Panc1 (cell line): ENCODE measurements at regions not wholly inside any gene's neighbourhood (a gene's known extent, or its start where the extent isn't known, plus 50 kb on each side); places are given as distances from the start of the nearest gene placed in this dataset.

Source experiments
- ATAC-seq: fragments of 200-7000 bp; cut with Tn5 transposase; 2 replicates; pipeline ENCODE4 v1.9.1; 2020; ENCODE audit warnings: mild to moderate bottlenecking, moderate library complexity
- BruUV-seq: library from RNA; stranded (reverse); fragments of 400-500 nt; replicated peaks from 2 replicates; lab custom pipeline; 2021; lab: Mats Ljungman, UMichigan
- CTCF ChIA-PET: fragments of 300-600 bp; sonication (Branson Sonifier 250); formaldehyde crosslinking; loops from one replicate; lab custom pipeline; 2022; ENCODE audit warnings: antibody characterized with exemption; lab: Charles Lee
- POLR2A ChIA-PET: fragments of 300-600 bp; sonication (Branson Sonifier 250); formaldehyde crosslinking; loops from one replicate; lab custom pipeline; 2022; ENCODE audit warnings: antibody characterized with exemption; lab: Charles Lee
- DNase-seq: peaks from one replicate; pipeline ENCODE4 v3.0.0-alpha.2; 2010; ENCODE audit warnings: low read depth, low spot score
- H3K27ac ChIP-seq: 2 replicates; pipeline ENCODE4 v1.5.1; 2011; ENCODE audit warnings: mild to moderate bottlenecking, low read length, inconsistent platforms
- H3K27me3 ChIP-seq: fragments of 200-500 bp; sonication (Bioruptor generic); 2 replicates; pipeline ENCODE4 v1.6.0; 2014; ENCODE audit warnings: low read length, inconsistent platforms; ENCODE audit not compliant: control insufficient read depth, insufficient read depth
- H3K36me3 ChIP-seq: fragments of 200-500 bp; sonication (Bioruptor generic); 2 replicates; pipeline ENCODE4 v1.5.1; 2014; ENCODE audit warnings: inconsistent platforms, mild to moderate bottlenecking, low read length, moderate library complexity; ENCODE audit not compliant: control insufficient read depth, insufficient read depth
- H3K4me1 ChIP-seq: 2 replicates; pipeline ENCODE4 v1.5.1; 2011; ENCODE audit warnings: inconsistent platforms, mild to moderate bottlenecking, low read length, moderate library complexity; ENCODE audit not compliant: control insufficient read depth, insufficient read depth
- H3K4me3 ChIP-seq, 2 experiments: 2 replicates each; pipeline ENCODE4 v1.5.1; 2011 to 2012; ENCODE audit warnings: low read depth in 2 of 2, low read length in 2 of 2, mild to moderate bottlenecking in 2 of 2, inconsistent platforms in 1 of 2, moderate library complexity in 1 of 2
- H3K9me3 ChIP-seq: fragments of 200-500 bp; sonication (Bioruptor generic); 2 replicates; pipeline ENCODE4 v1.5.1; 2014; ENCODE audit warnings: low read depth, mild to moderate bottlenecking, inconsistent platforms, low read length, moderate library complexity; ENCODE audit not compliant: control insufficient read depth, insufficient read depth
- POLR2AphosphoS5 ChIP-seq: IDR thresholded peaks from 2 replicates; pipeline ENCODE4 v1.6.1; 2012; ENCODE audit warnings: mild to moderate bottlenecking, low read depth, low read length, moderate library complexity
- REST ChIP-seq, 2 experiments: IDR thresholded peaks; 2 replicates each; pipeline ENCODE4 v1.6.1; 2011 to 2012; ENCODE audit warnings: low read depth in 2 of 2, control low read depth in 1 of 2, low read length in 1 of 2, mild to moderate bottlenecking in 1 of 2, moderate library complexity in 1 of 2; ENCODE audit not compliant: insufficient read depth in 1 of 2
- SIN3A ChIP-seq: IDR thresholded peaks from 2 replicates; pipeline ENCODE4 v1.6.1; 2012; ENCODE audit warnings: low read depth, mild to moderate bottlenecking, low read length, moderate library complexity, borderline replicate concordance; ENCODE audit not compliant: insufficient read depth
- TCF7L2 ChIP-seq: IDR thresholded peaks from 2 replicates; pipeline ENCODE4 v1.6.1; 2011; ENCODE audit warnings: mild to moderate bottlenecking, low read depth, low read length, inconsistent platforms
- in situ Hi-C: cut with HindIII; loops from 2 replicates; pipeline ENCODE4 v1.10.0; 2016; ENCODE audit warnings: low sequenced_read_pairs, low pct_unique_long_range_greater_than_20kb
- intact Hi-C: fragments of 100-400 bp; cut with micrococcal nuclease; formaldehyde crosslinking; loops from one replicate; pipeline ENCODE4 v1.10.0; 2022; ENCODE audit not compliant: unreplicated experiment
- TF ChIP-seq, protein P1 (sequence below): fragments of 450-650 bp; IDR thresholded peaks from 2 replicates; pipeline ENCODE4 v1.5.1; 2017; ENCODE audit warnings: mild to moderate bottlenecking

- intact Hi-C loops: no loop called here
- BruUV-seq: no TSS peak
- no peak overlapping the region for H3K4me3 ChIP-seq
- no peak for DNase-seq
- no peak for TF ChIP-seq TCF7L2
- TF ChIP-seq, protein P1, sequence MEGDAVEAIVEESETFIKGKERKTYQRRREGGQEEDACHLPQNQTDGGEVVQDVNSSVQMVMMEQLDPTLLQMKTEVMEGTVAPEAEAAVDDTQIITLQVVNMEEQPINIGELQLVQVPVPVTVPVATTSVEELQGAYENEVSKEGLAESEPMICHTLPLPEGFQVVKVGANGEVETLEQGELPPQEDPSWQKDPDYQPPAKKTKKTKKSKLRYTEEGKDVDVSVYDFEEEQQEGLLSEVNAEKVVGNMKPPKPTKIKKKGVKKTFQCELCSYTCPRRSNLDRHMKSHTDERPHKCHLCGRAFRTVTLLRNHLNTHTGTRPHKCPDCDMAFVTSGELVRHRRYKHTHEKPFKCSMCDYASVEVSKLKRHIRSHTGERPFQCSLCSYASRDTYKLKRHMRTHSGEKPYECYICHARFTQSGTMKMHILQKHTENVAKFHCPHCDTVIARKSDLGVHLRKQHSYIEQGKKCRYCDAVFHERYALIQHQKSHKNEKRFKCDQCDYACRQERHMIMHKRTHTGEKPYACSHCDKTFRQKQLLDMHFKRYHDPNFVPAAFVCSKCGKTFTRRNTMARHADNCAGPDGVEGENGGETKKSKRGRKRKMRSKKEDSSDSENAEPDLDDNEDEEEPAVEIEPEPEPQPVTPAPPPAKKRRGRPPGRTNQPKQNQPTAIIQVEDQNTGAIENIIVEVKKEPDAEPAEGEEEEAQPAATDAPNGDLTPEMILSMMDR: no peak
- TF ChIP-seq REST (IDR thresholded peaks at IDR 0.05; ENCODE audit: insufficient read depth in 1 of 2, low read depth in 2 of 2, low read length in 1 of 2): no peak
- TF ChIP-seq SIN3A: no peak
- no peak for TF ChIP-seq POLR2AphosphoS5
- in situ Hi-C loops: no loop called here
- ATAC-seq: no peak
- no peaks in the 10 kb centered on the region for H3K4me1 ChIP-seq
- CTCF ChIA-PET: no interaction called here
- POLR2A ChIA-PET: no interaction called here
- no peak overlapping the region for H3K27ac ChIP-seq
- no peaks in the 10 kb centered on the region for H3K27me3 ChIP-seq
- H3K36me3 ChIP-seq: no peaks in the 10 kb centered on the region
- no peaks in the 10 kb centered on the region for H3K9me3 ChIP-seq
These were observed 277.4 kb upstream of the LRRC7 start for GRCh38 chr1:69290291-69290690.

DNA sequence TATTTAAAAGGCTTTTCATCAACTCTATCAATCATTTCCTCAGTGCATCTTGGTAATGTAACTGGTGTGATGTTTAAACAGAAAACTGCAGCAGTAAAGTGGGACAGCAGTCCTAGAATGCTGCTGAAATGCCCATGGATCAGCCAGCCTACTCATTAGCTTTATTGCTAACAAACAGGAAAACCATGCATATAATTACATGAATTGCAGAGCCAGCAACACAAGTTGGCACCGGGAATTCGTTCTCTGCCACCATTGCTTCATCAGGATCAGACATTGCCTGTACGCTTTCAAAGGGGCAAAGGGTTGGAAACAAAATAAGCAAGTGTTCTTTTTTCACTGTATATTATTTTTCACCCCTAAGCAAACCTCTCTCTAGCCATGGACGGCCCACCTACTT, 276.2 kb upstream of the LRRC7 start:
- no peak overlapping the region for H3K4me3 ChIP-seq
- DNase-seq: no peak
- no peaks in the 10 kb centered on the region for H3K36me3 ChIP-seq
- BruUV-seq: no TSS peak
- no peak overlapping the region for H3K27ac ChIP-seq
- ChIA-PET CTCF (no interaction called here), POLR2A (no interaction called here)
- intact Hi-C loops (no loop called here), in situ Hi-C loops (no loop called here)
- H3K9me3 ChIP-seq: no peaks in the 10 kb centered on the region
- no peaks in the 10 kb centered on the region for H3K4me1 ChIP-seq
- no peak for ATAC-seq
- TF ChIP-seq TCF7L2 (no peak), SIN3A (no peak), REST (IDR thresholded peaks at IDR 0.05; ENCODE audit: insufficient read depth in 1 of 2, low read depth in 2 of 2, low read length in 1 of 2) (no peak), POLR2AphosphoS5 (no peak)
- TF ChIP-seq, protein P1: no peak
- no peaks in the 10 kb centered on the region for H3K27me3 ChIP-seq
